ENCODE measurements at regions not wholly inside any gene's neighbourhood (a gene's known extent, or its start where the extent isn't known, plus 50 kb on each side); places are given as distances from the start of the nearest gene placed in this dataset.

DNA sequence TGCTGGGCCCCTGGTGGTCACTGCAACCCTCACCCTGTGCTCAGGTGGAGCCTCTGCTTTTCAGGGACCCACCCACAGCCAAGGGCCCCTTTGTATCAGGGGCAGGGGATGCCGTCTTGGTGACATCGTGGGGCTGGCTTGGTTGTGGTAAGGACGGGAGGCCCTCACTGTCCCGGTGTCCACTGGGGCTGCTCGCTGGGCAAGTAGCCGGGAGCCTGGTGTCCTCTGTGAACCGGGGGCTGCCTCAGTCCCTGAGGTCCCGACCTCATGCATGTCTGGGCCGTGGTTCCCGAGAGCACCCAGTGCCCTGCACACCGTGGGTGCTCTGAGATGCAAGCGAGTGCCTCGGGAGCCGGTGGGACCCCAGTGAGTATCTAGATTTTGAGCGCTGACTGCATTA is 56.0 kb upstream of the TTC34 start:
- TF ChIP-seq, protein P1, sequence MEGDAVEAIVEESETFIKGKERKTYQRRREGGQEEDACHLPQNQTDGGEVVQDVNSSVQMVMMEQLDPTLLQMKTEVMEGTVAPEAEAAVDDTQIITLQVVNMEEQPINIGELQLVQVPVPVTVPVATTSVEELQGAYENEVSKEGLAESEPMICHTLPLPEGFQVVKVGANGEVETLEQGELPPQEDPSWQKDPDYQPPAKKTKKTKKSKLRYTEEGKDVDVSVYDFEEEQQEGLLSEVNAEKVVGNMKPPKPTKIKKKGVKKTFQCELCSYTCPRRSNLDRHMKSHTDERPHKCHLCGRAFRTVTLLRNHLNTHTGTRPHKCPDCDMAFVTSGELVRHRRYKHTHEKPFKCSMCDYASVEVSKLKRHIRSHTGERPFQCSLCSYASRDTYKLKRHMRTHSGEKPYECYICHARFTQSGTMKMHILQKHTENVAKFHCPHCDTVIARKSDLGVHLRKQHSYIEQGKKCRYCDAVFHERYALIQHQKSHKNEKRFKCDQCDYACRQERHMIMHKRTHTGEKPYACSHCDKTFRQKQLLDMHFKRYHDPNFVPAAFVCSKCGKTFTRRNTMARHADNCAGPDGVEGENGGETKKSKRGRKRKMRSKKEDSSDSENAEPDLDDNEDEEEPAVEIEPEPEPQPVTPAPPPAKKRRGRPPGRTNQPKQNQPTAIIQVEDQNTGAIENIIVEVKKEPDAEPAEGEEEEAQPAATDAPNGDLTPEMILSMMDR (conservative IDR thresholded peaks at IDR 0.05; ENCODE audit: low read depth, low read length): no peak
- TF ChIP-seq SMC3 (IDR thresholded peaks at IDR 0.05; ENCODE audit: low read depth, low read length) (no peak), POLR2A (IDR thresholded peaks at IDR 0.05; ENCODE audit: low read depth, low read length) (no peak), RFX5 (IDR thresholded peaks at IDR 0.05; ENCODE audit: low read depth, low read length) (no peak), CEBPB (IDR thresholded peaks at IDR 0.05; ENCODE audit: low read depth, low read length) (no peak), RCOR1 (IDR thresholded peaks at IDR 0.05; ENCODE audit: insufficient replicate concordance, low read length) (no peak), RAD21 (IDR thresholded peaks at IDR 0.05; ENCODE audit: low read length) (no peak), CHD1 (IDR thresholded peaks at IDR 0.05; ENCODE audit: low read depth, low read length) (no peak), BHLHE40 (IDR thresholded peaks at IDR 0.05; ENCODE audit: low read depth, low read length) (no peak), MAFK (IDR thresholded peaks at IDR 0.05; ENCODE audit: low read depth, low read length) (no peak), FOS (IDR thresholded peaks at IDR 0.05; ENCODE audit: low read depth, low read length) (no peak), MAZ (IDR thresholded peaks at IDR 0.05; ENCODE audit: borderline replicate concordance, low read depth, low read length) (no peak), MXI1 (IDR thresholded peaks at IDR 0.05; ENCODE audit: borderline replicate concordance, low read depth, low read length) (no peak)

Measured in IMR-90 (cell line).